Neural cell (in vitro differentiated cells): ENCODE measurements at regions not wholly inside any gene's neighbourhood (a gene's known extent, or its start where the extent isn't known, plus 50 kb on each side); places are given as distances from the start of the nearest gene placed in this dataset.

ENCODE experiments used
- CTCF ChIP-seq: fragments of 450-650 bp; IDR thresholded peaks from 2 replicates; pipeline ENCODE4 v1.5.1; 2014; ENCODE audit warnings: antibody characterized with exemption, mild to moderate bottlenecking, moderate library complexity; ENCODE audit not compliant: poor library complexity, severe bottlenecking
- TAF1 ChIP-seq: IDR thresholded peaks from 2 replicates; pipeline ENCODE4 v1.6.1; 2012; ENCODE audit warnings: low read depth

GRCh38 chr10:11387044-11387443 lies 224.4 kb downstream of the USP6NL start:
- TF ChIP-seq CTCF (no peak), TAF1 (no peak)
